Kidney (tissue), 13 donors: ENCODE measurements at regions not wholly inside any gene's neighbourhood (a gene's known extent, or its start where the extent isn't known, plus 50 kb on each side); places are given as distances from the start of the nearest gene placed in this dataset.

Experiments used
- DNase-seq, 5 donors: peaks; one replicate each; pipeline ENCODE4 v3.0.0-alpha.2; 2013 to 2020
- FAIRE-seq: peaks from 2 replicates; lab custom pipeline; 2012; peaks lifted over from hg19 to GRCh38; lab: Jason Lieb, UNC
- H3K27ac ChIP-seq, 2 donors: one replicate each; pipeline ENCODE4 v1.7.0; 2013; ENCODE audit warnings: low read depth in 2 of 2, low read length in 2 of 2, inconsistent platforms in 1 of 2
- H3K27me3 ChIP-seq: one replicate; pipeline ENCODE4 v1.7.1; 2013; ENCODE audit warnings: low read length, inconsistent platforms; ENCODE audit not compliant: control insufficient read depth, insufficient read depth
- H3K36me3 ChIP-seq, 3 donors: one replicate each; pipeline versions ENCODE4 v1.7.0 to v1.7.1; 2013; ENCODE audit warnings: low read length in 3 of 3, control low read depth in 1 of 3, inconsistent platforms in 1 of 3; ENCODE audit not compliant: insufficient read depth in 3 of 3, control insufficient read depth in 2 of 3
- H3K4me1 ChIP-seq, 3 donors: one replicate each; pipeline versions ENCODE4 v1.7.0 to v1.7.1; 2013; ENCODE audit warnings: low read length in 3 of 3, inconsistent platforms in 1 of 3, low read depth in 1 of 3; ENCODE audit not compliant: control insufficient read depth in 2 of 3, insufficient read depth in 2 of 3
- H3K4me3 ChIP-seq, 3 donors: one replicate each; pipeline versions ENCODE4 v1.7.0 to v1.8.1; 2013; ENCODE audit warnings: low read length in 3 of 3, control low read depth in 1 of 3, inconsistent platforms in 1 of 3
- H3K9ac ChIP-seq, 3 donors: one replicate each; pipeline versions ENCODE4 v1.7.0 to v1.7.1; 2013; ENCODE audit warnings: low read length in 3 of 3, control low read depth in 1 of 3, inconsistent platforms in 1 of 3
- H3K9me3 ChIP-seq, 3 donors: one replicate each; pipeline versions ENCODE4 v1.7.0 to v1.7.1; 2013; ENCODE audit warnings: low read length in 3 of 3, control low read depth in 1 of 3, inconsistent platforms in 1 of 3; ENCODE audit not compliant: control insufficient read depth in 2 of 3, insufficient read depth in 1 of 3
- intact Hi-C: fragments of 100-400 bp; cut with DNase I; formaldehyde crosslinking; loops from one replicate; pipeline ENCODE4 v1.11.1; 2022
- TF ChIP-seq, protein P1 (sequence below): IDR thresholded peaks from 3 replicates; pipeline ENCODE4 v1.5.1; 2012; ENCODE audit warnings: mild to moderate bottlenecking, moderate library complexity, borderline replicate concordance; ENCODE audit not compliant: insufficient read depth; ENCODE audit errors: extremely low read depth
- donor health status: control.
- donor health status: control.
- donor health status: control.
- donor health status: control.
- donor health status: control.
- donor health status: DM: yes; HTN: yes; CAD: no.
- donor health status: Normal renal cell carcinoma (clear cell type).

DNA sequence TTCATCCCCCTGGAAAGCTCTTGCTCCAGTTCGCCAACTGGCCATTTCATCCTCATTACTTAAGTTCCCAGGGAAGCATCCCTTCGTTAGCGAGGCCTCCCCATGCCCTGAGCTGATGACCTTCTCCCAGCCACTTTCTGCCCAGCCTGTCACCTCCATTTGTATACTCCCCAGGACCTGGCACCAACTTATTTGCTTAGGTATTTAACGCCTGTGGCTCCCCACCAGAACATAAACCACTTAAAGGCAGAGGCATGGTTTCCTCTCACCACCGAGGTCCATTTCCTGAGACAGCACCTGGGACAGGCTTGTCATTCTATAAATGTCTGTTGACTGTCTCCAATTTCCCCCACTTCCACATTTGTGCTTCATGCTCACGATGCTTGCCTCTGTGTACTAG, 189.0 kb downstream of the ZNF621 start:
- FAIRE-seq (no peak), DNase-seq (no peak)
- Histone ChIP-seq H3K4me1 (no peaks in the 10 kb centered on the region), H3K36me3 (no peaks in the 10 kb centered on the region), H3K9ac (no peak overlapping the region), H3K27ac (no peak overlapping the region), H3K4me3 (no peak overlapping the region), H3K9me3 (no peaks in the 10 kb centered on the region), H3K27me3 (no peaks in the 10 kb centered on the region)
- TF ChIP-seq, protein P1, sequence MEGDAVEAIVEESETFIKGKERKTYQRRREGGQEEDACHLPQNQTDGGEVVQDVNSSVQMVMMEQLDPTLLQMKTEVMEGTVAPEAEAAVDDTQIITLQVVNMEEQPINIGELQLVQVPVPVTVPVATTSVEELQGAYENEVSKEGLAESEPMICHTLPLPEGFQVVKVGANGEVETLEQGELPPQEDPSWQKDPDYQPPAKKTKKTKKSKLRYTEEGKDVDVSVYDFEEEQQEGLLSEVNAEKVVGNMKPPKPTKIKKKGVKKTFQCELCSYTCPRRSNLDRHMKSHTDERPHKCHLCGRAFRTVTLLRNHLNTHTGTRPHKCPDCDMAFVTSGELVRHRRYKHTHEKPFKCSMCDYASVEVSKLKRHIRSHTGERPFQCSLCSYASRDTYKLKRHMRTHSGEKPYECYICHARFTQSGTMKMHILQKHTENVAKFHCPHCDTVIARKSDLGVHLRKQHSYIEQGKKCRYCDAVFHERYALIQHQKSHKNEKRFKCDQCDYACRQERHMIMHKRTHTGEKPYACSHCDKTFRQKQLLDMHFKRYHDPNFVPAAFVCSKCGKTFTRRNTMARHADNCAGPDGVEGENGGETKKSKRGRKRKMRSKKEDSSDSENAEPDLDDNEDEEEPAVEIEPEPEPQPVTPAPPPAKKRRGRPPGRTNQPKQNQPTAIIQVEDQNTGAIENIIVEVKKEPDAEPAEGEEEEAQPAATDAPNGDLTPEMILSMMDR, result no peak
- intact Hi-C loops, result no loop called here

DNA sequence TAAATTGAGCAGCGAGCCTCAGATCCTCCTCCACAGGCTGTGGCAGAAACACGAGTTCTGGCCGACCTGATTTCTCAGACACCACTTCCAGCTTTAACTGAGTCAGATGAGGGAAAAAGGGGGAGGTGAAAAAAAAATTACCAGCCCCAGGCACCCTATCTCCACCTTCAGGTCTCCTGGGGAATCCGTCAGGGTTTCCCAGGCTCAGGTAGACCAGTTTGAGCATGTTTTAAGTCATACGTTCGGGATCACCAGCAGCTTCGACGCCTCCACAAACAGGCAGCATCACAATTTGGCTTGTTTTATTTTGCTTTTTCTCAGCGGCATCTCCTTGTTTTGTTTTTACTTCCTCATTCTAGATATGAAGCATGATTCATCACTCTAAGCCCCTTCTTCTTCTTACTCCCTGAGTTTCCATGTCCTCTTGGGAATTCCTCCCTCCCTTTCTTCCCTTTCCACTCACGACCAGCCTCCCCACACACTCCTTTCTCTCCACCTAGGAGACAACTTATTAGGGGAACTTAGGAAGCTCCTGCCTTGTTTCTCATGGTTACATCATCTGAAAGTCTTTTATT, 190.1 kb downstream of the ZNF621 start:
- H3K4me3 ChIP-seq, result no peak overlapping the region
- no peak for DNase-seq
- intact Hi-C loops, result no loop called here
- no peak overlapping the region for H3K9ac ChIP-seq
- H3K9me3 ChIP-seq, result no peaks in the 10 kb centered on the region
- no peak for FAIRE-seq
- no peaks in the 10 kb centered on the region for H3K36me3 ChIP-seq
- H3K27ac ChIP-seq, result no peak overlapping the region
- H3K4me1 ChIP-seq, result peaks cover 0 to under 1% (median 0%) of the 10 kb centered on the region in 3 donors
- no peaks in the 10 kb centered on the region for H3K27me3 ChIP-seq
- TF ChIP-seq, protein P1, result no peak

DNA sequence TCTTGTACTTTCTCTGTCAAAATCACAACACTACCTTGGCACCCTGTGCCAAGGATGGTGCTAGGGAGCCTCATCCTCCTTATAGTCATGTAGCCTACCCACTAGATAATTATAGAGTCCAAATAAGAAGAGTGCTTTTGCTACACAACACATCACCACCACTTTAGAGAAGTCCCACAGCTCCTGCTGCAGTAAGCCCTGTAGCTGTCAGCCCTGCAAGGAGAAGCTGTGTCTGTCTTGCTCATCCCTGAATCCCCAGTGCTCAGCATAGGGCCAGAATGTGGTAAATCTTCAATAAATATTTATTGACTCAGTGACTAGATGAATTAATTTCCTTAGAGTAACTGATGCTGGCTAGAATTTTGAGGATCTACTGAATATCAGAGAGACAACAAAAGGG, 190.8 kb downstream of the ZNF621 start:
- intact Hi-C loops, result no loop called here
- no peak overlapping the region for H3K27ac ChIP-seq
- no peaks in the 10 kb centered on the region for H3K9me3 ChIP-seq
- H3K4me1 ChIP-seq, result peaks cover 0 to 3% (median 0%) of the 10 kb centered on the region in 3 donors
- DNase-seq, result no peak
- H3K36me3 ChIP-seq, result no peaks in the 10 kb centered on the region
- no peaks in the 10 kb centered on the region for H3K27me3 ChIP-seq
- TF ChIP-seq, protein P1, result no peak
- H3K4me3 ChIP-seq, result no peak overlapping the region
- FAIRE-seq, result no peak
- H3K9ac ChIP-seq, result no peak overlapping the region

DNA sequence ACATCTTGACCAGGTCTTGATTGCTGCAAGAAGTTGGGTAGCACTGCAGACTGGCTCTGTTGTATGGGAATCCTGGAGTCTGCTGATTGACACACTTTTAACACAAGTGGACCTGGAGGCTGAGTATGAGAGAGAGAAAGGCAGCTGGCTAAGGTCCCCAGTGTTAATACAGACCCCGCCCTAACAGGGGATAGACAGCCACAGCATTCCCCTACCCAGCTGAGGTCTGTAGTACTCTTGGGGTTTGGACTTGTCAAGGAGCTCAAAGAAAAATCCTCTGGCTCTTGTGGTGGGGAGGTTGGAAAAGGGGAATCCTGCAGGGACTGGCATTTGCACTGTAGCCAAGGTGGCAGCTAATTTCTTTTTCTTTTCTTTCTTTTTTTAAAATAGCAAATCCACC, 192.7 kb downstream of the ZNF621 start:
- peaks cover 0 to 3% (median 0%) of the 10 kb centered on the region in 3 donors for H3K4me1 ChIP-seq
- TF ChIP-seq, protein P1, result no peak
- intact Hi-C loops, result no loop called here
- no peak for DNase-seq
- no peaks in the 10 kb centered on the region for H3K9me3 ChIP-seq
- no peak for FAIRE-seq
- no peak overlapping the region for H3K4me3 ChIP-seq
- H3K27ac ChIP-seq, result no peak overlapping the region
- no peaks in the 10 kb centered on the region for H3K36me3 ChIP-seq
- H3K27me3 ChIP-seq, result no peaks in the 10 kb centered on the region
- H3K9ac ChIP-seq, result no peak overlapping the region
